GM23338 (cell line): ENCODE measurements at regions not wholly inside any gene's neighbourhood (a gene's known extent, or its start where the extent isn't known, plus 50 kb on each side); places are given as distances from the start of the nearest gene placed in this dataset.

ENCODE experiments used
- ATAC-seq: fragments of 200-7000 bp; cut with Tn5 transposase; 3 replicates; pipeline ENCODE4 v1.9.1; 2020
- DNase-seq: peaks from one replicate; pipeline ENCODE4 v3.0.0-alpha.2; 2015; ENCODE audit warnings: low spot score
- H2AFZ ChIP-seq: fragments of 200-600 bp; sonication (generic); 2 replicates; pipeline ENCODE4 v1.8.0; 2016; ENCODE audit warnings: antibody characterized with exemption, mild to moderate bottlenecking, moderate library complexity
- H3F3A ChIP-seq: fragments of 200-600 bp; sonication (generic); replicated peaks from 2 replicates; pipeline ENCODE4 v1.8.0; 2017; ENCODE audit warnings: antibody characterized with exemption, mixed run types, low read depth
- H3K27ac ChIP-seq: fragments of 200-600 bp; sonication (generic); 2 replicates; pipeline ENCODE4 v1.6.1; 2016; ENCODE audit warnings: low read depth
- H3K27me3 ChIP-seq: fragments of 200-600 bp; sonication (generic); 2 replicates; pipeline ENCODE4 v1.8.0; 2016; ENCODE audit warnings: mild to moderate bottlenecking, mixed run types, moderate library complexity; ENCODE audit not compliant: insufficient read depth
- H3K36me3 ChIP-seq: fragments of 200-600 bp; sonication (generic); 2 replicates; pipeline ENCODE4 v1.8.0; 2016; ENCODE audit warnings: mild to moderate bottlenecking; ENCODE audit not compliant: insufficient read depth
- H3K4me1 ChIP-seq: fragments of 200-600 bp; sonication (generic); 2 replicates; pipeline ENCODE4 v1.8.0; 2016; ENCODE audit warnings: mild to moderate bottlenecking, moderate library complexity; ENCODE audit not compliant: insufficient read depth
- H3K4me2 ChIP-seq: fragments of 200-600 bp; sonication (generic); 2 replicates; pipeline ENCODE4 v1.7.1; 2017; ENCODE audit warnings: mixed run types
- H3K4me3 ChIP-seq: fragments of 200-600 bp; sonication (generic); 2 replicates; pipeline ENCODE4 v1.6.1; 2016; ENCODE audit warnings: mixed run types
- H3K79me2 ChIP-seq: fragments of 200-600 bp; sonication (generic); replicated peaks from 2 replicates; pipeline ENCODE4 v1.8.0; 2017; ENCODE audit warnings: mild to moderate bottlenecking; ENCODE audit not compliant: insufficient read depth
- H3K9me2 ChIP-seq: fragments of 200-600 bp; sonication (generic); 2 replicates; pipeline ENCODE4 v1.8.0; 2017; ENCODE audit not compliant: insufficient read depth
- H4K20me1 ChIP-seq: fragments of 200-600 bp; sonication (generic); replicated peaks from 2 replicates; pipeline ENCODE4 v1.8.0; 2017; ENCODE audit warnings: mild to moderate bottlenecking; ENCODE audit not compliant: insufficient read depth
- H3K27ac Mint-ChIP-seq: 2 replicates; pipeline ENCODE4 v1.8.0; 2020; ENCODE audit warnings: inconsistent platforms, mild to moderate bottlenecking, moderate library complexity, mixed read lengths
- H3K27me3 Mint-ChIP-seq: 3 replicates; pipeline ENCODE4 v1.8.0; 2022; ENCODE audit warnings: low read depth, mild to moderate bottlenecking, moderate library complexity, mixed read lengths, inconsistent platforms; ENCODE audit not compliant: insufficient read depth, poor library complexity
- H3K36me3 Mint-ChIP-seq: 3 replicates; pipeline ENCODE4 v1.8.0; 2021; ENCODE audit warnings: low read depth, mild to moderate bottlenecking, inconsistent platforms, moderate library complexity, mixed read lengths
- H3K4me1 Mint-ChIP-seq: 3 replicates; pipeline ENCODE4 v1.8.0; 2020; ENCODE audit warnings: mild to moderate bottlenecking, inconsistent platforms, mixed read lengths
- H3K4me3 Mint-ChIP-seq: 3 replicates; pipeline ENCODE4 v1.8.0; 2021; ENCODE audit warnings: moderate library complexity, mild to moderate bottlenecking, inconsistent platforms, mixed read lengths
- H3K9me3 Mint-ChIP-seq: 3 replicates; pipeline ENCODE4 v1.8.0; 2020; ENCODE audit warnings: moderate library complexity, mild to moderate bottlenecking, inconsistent platforms, mixed read lengths
- EZH2phosphoT487 ChIP-seq: fragments of 200-600 bp; sonication (generic); IDR thresholded peaks from one replicate; pipeline ENCODE4 v1.8.1; 2018; ENCODE audit warnings: antibody characterized with exemption; ENCODE audit not compliant: unreplicated experiment
- NANOG ChIP-seq: IDR thresholded peaks from 2 replicates; pipeline ENCODE4 v1.6.1; 2016; ENCODE audit warnings: antibody characterized with exemption, borderline replicate concordance
- POLR2AphosphoS5 ChIP-seq: IDR thresholded peaks from 2 replicates; pipeline ENCODE4 v1.6.1; 2016; ENCODE audit warnings: antibody characterized with exemption, low read depth
- ZNF114 ChIP-seq: fragments of 250-450 bp; sonication (Bioruptor Pico); IDR thresholded peaks from 2 replicates; pipeline ENCODE4 v1.5.0; 2020; ENCODE audit warnings: mild to moderate bottlenecking, moderate library complexity
- ZNF331 ChIP-seq: fragments of 250-450 bp; sonication (Bioruptor Pico); IDR thresholded peaks from 2 replicates; pipeline ENCODE4 v1.5.0; 2020; ENCODE audit warnings: low read depth, mild to moderate bottlenecking, moderate library complexity
- TF ChIP-seq, protein P1 (sequence below): IDR thresholded peaks from one replicate; pipeline ENCODE4 v1.6.1; 2018; ENCODE audit warnings: antibody characterized with exemption; ENCODE audit not compliant: unreplicated experiment
- TF ChIP-seq, protein P2 (sequence below): fragments of 250-450 bp; sonication (Bioruptor Pico); IDR thresholded peaks from 2 replicates; pipeline ENCODE4 v1.5.0; 2020; ENCODE audit warnings: mild to moderate bottlenecking, moderate library complexity
- TF ChIP-seq, protein P3 (sequence below), 2 experiments: fragments of 200-600 bp in 1 of 2; sonication (generic) in 1 of 2; conservative IDR thresholded peaks; 2 replicates each; pipeline versions ENCODE4 v1.5.1 to v1.6.1; 2016 to 2017; ENCODE audit warnings: antibody characterized with exemption in 2 of 2, low read depth in 2 of 2, mild to moderate bottlenecking in 2 of 2, moderate library complexity in 1 of 2
- TF ChIP-seq, protein P4 (sequence below): IDR thresholded peaks from 2 replicates; pipeline ENCODE4 v1.6.1; 2016; ENCODE audit warnings: antibody characterized with exemption

DNA sequence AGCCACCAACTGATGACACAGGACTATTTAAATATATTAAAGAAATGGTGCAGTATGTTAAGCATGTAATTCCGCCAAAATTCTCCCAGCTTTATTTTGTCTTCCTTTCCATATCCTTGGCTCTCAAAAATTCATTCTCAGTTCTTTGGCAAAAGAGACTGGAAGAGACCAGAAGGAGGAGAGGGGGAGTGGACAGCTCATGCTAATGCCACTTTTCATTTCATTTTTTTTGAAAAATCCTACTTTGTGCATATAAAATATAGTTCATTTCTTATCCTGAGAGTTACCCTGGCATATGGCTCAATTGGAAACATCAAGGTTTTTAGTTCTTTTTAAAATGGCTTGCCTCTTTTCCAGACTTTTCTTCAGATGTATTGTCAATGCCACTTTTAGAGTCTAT, 128.5 kb upstream of the VRK2 start:
- Histone ChIP-seq H3K36me3 (no peaks in the 10 kb centered on the region), H3K27ac (no peak overlapping the region), H2AFZ (no peak overlapping the region), H3K9me2 (no peaks in the 10 kb centered on the region), H3K79me2 (no peaks in the 10 kb centered on the region), H3K4me3 (no peak overlapping the region), H4K20me1 (no peaks in the 10 kb centered on the region), H3K4me1 (no peaks in the 10 kb centered on the region), H3F3A (no peaks in the 10 kb centered on the region), H3K27me3 (no peaks in the 10 kb centered on the region), H3K4me2 (no peak overlapping the region)
- TF ChIP-seq, protein P1, sequence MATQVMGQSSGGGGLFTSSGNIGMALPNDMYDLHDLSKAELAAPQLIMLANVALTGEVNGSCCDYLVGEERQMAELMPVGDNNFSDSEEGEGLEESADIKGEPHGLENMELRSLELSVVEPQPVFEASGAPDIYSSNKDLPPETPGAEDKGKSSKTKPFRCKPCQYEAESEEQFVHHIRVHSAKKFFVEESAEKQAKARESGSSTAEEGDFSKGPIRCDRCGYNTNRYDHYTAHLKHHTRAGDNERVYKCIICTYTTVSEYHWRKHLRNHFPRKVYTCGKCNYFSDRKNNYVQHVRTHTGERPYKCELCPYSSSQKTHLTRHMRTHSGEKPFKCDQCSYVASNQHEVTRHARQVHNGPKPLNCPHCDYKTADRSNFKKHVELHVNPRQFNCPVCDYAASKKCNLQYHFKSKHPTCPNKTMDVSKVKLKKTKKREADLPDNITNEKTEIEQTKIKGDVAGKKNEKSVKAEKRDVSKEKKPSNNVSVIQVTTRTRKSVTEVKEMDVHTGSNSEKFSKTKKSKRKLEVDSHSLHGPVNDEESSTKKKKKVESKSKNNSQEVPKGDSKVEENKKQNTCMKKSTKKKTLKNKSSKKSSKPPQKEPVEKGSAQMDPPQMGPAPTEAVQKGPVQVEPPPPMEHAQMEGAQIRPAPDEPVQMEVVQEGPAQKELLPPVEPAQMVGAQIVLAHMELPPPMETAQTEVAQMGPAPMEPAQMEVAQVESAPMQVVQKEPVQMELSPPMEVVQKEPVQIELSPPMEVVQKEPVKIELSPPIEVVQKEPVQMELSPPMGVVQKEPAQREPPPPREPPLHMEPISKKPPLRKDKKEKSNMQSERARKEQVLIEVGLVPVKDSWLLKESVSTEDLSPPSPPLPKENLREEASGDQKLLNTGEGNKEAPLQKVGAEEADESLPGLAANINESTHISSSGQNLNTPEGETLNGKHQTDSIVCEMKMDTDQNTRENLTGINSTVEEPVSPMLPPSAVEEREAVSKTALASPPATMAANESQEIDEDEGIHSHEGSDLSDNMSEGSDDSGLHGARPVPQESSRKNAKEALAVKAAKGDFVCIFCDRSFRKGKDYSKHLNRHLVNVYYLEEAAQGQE, result no peak
- TF ChIP-seq ZNF331 (CRISPR knock-in tag) (no peak), EZH2phosphoT487 (no peak)
- no peak overlapping the region for H3K4me3 Mint-ChIP-seq
- H3K36me3 Mint-ChIP-seq, result no peaks in the 10 kb centered on the region
- ATAC-seq (no peak), DNase-seq (no peak)
- no peaks in the 10 kb centered on the region for H3K9me3 Mint-ChIP-seq
- no peak overlapping the region for H3K27ac Mint-ChIP-seq
- no peaks in the 10 kb centered on the region for H3K4me1 Mint-ChIP-seq
- no peaks in the 10 kb centered on the region for H3K27me3 Mint-ChIP-seq

DNA sequence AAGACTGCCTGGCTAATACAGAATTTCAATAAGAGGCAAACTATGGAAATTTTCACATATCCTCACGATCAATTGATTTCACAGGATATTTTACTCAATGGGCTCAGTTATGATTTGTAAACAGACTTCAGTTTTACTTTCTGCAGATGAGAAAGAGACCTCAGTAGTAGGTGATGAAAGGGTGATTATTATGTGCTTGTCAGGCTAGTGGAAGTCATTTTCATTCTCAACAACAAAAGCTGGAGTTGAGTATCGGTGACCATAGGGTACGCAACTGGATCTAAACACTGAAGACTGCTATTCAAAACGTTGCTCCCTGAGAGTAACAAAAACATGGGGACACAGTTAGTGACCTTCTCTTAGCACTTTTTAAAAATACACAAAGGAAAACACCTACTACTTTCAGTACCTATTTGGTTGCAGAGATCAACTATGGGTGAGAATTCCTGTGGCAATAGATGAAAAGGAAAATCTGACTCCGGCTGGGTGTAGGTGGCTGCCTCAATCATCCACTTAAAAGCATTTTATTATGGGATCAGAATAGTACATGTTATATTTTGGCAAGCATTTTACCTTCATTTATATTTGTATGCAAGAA, 126.2 kb upstream of the VRK2 start:
- no peaks in the 10 kb centered on the region for H3F3A ChIP-seq
- no peaks in the 10 kb centered on the region for H3K79me2 ChIP-seq
- H3K4me3 ChIP-seq, result no peak overlapping the region
- no peak overlapping the region; the same call in 1 of the 2 replicates for H2AFZ ChIP-seq
- no peaks in the 10 kb centered on the region for H3K36me3 Mint-ChIP-seq
- H3K9me3 Mint-ChIP-seq, result no peaks in the 10 kb centered on the region
- ATAC-seq (no peak), DNase-seq (no peak)
- H3K4me2 ChIP-seq, result no peak overlapping the region
- no peaks in the 10 kb centered on the region for H4K20me1 ChIP-seq
- no peaks in the 10 kb centered on the region for H3K9me2 ChIP-seq
- no peaks in the 10 kb centered on the region for H3K4me1 ChIP-seq
- no peaks in the 10 kb centered on the region for H3K36me3 ChIP-seq
- H3K27me3 ChIP-seq, result no peaks in the 10 kb centered on the region
- no peaks in the 10 kb centered on the region for H3K4me1 Mint-ChIP-seq
- H3K27me3 Mint-ChIP-seq, result no peaks in the 10 kb centered on the region
- no peak overlapping the region for H3K27ac ChIP-seq
- H3K27ac Mint-ChIP-seq, result no peak overlapping the region
- no peak overlapping the region for H3K4me3 Mint-ChIP-seq
- TF ChIP-seq, protein P2, sequence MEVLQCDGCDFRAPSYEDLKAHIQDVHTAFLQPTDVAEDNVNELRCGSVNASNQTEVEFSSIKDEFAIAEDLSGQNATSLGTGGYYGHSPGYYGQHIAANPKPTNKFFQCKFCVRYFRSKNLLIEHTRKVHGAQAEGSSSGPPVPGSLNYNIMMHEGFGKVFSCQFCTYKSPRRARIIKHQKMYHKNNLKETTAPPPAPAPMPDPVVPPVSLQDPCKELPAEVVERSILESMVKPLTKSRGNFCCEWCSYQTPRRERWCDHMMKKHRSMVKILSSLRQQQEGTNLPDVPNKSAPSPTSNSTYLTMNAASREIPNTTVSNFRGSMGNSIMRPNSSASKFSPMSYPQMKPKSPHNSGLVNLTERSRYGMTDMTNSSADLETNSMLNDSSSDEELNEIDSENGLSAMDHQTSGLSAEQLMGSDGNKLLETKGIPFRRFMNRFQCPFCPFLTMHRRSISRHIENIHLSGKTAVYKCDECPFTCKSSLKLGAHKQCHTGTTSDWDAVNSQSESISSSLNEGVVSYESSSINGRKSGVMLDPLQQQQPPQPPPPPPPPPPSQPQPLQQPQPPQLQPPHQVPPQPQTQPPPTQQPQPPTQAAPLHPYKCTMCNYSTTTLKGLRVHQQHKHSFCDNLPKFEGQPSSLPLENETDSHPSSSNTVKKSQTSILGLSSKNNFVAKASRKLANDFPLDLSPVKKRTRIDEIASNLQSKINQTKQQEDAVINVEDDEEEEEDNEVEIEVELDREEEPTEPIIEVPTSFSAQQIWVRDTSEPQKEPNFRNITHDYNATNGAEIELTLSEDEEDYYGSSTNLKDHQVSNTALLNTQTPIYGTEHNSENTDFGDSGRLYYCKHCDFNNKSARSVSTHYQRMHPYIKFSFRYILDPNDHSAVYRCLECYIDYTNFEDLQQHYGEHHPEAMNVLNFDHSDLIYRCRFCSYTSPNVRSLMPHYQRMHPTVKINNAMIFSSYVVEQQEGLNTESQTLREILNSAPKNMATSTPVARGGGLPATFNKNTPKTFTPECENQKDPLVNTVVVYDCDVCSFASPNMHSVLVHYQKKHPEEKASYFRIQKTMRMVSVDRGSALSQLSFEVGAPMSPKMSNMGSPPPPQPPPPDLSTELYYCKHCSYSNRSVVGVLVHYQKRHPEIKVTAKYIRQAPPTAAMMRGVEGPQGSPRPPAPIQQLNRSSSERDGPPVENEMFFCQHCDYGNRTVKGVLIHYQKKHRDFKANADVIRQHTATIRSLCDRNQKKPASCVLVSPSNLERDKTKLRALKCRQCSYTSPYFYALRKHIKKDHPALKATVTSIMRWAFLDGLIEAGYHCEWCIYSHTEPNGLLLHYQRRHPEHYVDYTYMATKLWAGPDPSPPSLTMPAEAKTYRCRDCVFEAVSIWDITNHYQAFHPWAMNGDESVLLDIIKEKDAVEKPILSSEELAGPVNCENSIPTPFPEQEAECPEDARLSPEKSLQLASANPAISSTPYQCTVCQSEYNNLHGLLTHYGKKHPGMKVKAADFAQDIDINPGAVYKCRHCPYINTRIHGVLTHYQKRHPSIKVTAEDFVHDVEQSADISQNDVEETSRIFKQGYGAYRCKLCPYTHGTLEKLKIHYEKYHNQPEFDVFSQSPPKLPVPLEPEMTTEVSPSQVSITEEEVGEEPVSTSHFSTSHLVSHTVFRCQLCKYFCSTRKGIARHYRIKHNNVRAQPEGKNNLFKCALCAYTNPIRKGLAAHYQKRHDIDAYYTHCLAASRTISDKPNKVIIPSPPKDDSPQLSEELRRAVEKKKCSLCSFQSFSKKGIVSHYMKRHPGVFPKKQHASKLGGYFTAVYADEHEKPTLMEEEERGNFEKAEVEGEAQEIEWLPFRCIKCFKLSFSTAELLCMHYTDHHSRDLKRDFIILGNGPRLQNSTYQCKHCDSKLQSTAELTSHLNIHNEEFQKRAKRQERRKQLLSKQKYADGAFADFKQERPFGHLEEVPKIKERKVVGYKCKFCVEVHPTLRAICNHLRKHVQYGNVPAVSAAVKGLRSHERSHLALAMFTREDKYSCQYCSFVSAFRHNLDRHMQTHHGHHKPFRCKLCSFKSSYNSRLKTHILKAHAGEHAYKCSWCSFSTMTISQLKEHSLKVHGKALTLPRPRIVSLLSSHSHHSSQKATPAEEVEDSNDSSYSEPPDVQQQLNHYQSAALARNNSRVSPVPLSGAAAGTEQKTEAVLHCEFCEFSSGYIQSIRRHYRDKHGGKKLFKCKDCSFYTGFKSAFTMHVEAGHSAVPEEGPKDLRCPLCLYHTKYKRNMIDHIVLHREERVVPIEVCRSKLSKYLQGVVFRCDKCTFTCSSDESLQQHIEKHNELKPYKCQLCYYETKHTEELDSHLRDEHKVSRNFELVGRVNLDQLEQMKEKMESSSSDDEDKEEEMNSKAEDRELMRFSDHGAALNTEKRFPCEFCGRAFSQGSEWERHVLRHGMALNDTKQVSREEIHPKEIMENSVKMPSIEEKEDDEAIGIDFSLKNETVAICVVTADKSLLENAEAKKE, result no peak
- TF ChIP-seq, protein P3, sequence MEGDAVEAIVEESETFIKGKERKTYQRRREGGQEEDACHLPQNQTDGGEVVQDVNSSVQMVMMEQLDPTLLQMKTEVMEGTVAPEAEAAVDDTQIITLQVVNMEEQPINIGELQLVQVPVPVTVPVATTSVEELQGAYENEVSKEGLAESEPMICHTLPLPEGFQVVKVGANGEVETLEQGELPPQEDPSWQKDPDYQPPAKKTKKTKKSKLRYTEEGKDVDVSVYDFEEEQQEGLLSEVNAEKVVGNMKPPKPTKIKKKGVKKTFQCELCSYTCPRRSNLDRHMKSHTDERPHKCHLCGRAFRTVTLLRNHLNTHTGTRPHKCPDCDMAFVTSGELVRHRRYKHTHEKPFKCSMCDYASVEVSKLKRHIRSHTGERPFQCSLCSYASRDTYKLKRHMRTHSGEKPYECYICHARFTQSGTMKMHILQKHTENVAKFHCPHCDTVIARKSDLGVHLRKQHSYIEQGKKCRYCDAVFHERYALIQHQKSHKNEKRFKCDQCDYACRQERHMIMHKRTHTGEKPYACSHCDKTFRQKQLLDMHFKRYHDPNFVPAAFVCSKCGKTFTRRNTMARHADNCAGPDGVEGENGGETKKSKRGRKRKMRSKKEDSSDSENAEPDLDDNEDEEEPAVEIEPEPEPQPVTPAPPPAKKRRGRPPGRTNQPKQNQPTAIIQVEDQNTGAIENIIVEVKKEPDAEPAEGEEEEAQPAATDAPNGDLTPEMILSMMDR (conservative IDR thresholded peaks at IDR 0.05; ENCODE audit: low read depth in 2 of 2), result no peak
- no peak for TF ChIP-seq POLR2AphosphoS5
- no peak for TF ChIP-seq EZH2phosphoT487
- TF ChIP-seq, protein P4, sequence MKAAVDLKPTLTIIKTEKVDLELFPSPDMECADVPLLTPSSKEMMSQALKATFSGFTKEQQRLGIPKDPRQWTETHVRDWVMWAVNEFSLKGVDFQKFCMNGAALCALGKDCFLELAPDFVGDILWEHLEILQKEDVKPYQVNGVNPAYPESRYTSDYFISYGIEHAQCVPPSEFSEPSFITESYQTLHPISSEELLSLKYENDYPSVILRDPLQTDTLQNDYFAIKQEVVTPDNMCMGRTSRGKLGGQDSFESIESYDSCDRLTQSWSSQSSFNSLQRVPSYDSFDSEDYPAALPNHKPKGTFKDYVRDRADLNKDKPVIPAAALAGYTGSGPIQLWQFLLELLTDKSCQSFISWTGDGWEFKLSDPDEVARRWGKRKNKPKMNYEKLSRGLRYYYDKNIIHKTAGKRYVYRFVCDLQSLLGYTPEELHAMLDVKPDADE, result no peak
- TF ChIP-seq ZNF331 (CRISPR knock-in tag), result no peak
- no peak for TF ChIP-seq NANOG
- TF ChIP-seq ZNF114 (CRISPR knock-in tag), result no peak
